GM21825 (cell line): ENCODE measurements at regions not wholly inside any gene's neighbourhood (a gene's known extent, or its start where the extent isn't known, plus 50 kb on each side); places are given as distances from the start of the nearest gene placed in this dataset.
"Not testable (repeated sequence)": the region's sequence is repeated elsewhere in the genome, so short reads cannot be mapped to it uniquely, and the experiment has no call there.

Source experiments
- ATAC-seq: cut with Tn5 transposase; IDR thresholded peaks from one replicate; pipeline ENCODE4 v1.9.1; 2021; ENCODE audit warnings: mild to moderate bottlenecking, moderate library complexity; ENCODE audit not compliant: unreplicated experiment

- ATAC-seq: peak; percentile 81
These were observed 119.9 kb upstream of the TMEM45B start for GRCh38 chr11:129695571-129696308.

GRCh38 chr11:129696309-129696989 is 119.2 kb upstream of the TMEM45B start:
- ATAC-seq: no peak

GRCh38 chr11:129698212-129698611 is 117.4 kb upstream of the TMEM45B start:
- no peak for ATAC-seq

- ATAC-seq: no peak
These were observed 115.8 kb upstream of the TMEM45B start for GRCh38 chr11:129699711-129700304.

GRCh38 chr11:129700701-129701100 is 114.9 kb upstream of the TMEM45B start:
- no peak for ATAC-seq

- ATAC-seq: no peak
These were observed 113.9 kb upstream of the TMEM45B start for GRCh38 chr11:129701706-129702105.

- no peak for ATAC-seq
These were observed 112.9 kb upstream of the TMEM45B start for GRCh38 chr11:129702410-129703398.

GRCh38 chr11:129703846-129704245 is 111.8 kb upstream of the TMEM45B start:
- ATAC-seq: no peak

GRCh38 chr11:129704831-129705230 is 110.8 kb upstream of the TMEM45B start:
- ATAC-seq: no peak

- ATAC-seq: no peak
These were observed 110.3 kb upstream of the TMEM45B start for GRCh38 chr11:129705341-129705740.

GRCh38 chr11:129705933-129706332 is 109.7 kb upstream of the TMEM45B start:
- no peak for ATAC-seq

GRCh38 chr11:129709801-129710398 is 105.7 kb upstream of the TMEM45B start:
- no peak for ATAC-seq

GRCh38 chr11:129710423-129710822 is 105.2 kb upstream of the TMEM45B start:
- no peak for ATAC-seq

GRCh38 chr11:129711760-129712159 is 103.9 kb upstream of the TMEM45B start:
- ATAC-seq: no peak

GRCh38 chr11:129712486-129713240 is 103.0 kb upstream of the TMEM45B start:
- not testable (repeated sequence) for ATAC-seq

GRCh38 chr11:129719037-129719436 is 96.6 kb upstream of the TMEM45B start:
- ATAC-seq: no peak

- no peak for ATAC-seq
These were observed 95.5 kb upstream of the TMEM45B start for GRCh38 chr11:129720156-129720555.

- ATAC-seq: no peak
These were observed 94.7 kb upstream of the TMEM45B start for GRCh38 chr11:129720994-129721393.

GRCh38 chr11:129721685-129722084 is 94.0 kb upstream of the TMEM45B start:
- ATAC-seq: no peak

GRCh38 chr11:129722529-129722928 is 93.1 kb upstream of the TMEM45B start:
- no peak for ATAC-seq
